ENCODE measurements at regions not wholly inside any gene's neighbourhood (a gene's known extent, or its start where the extent isn't known, plus 50 kb on each side); places are given as distances from the start of the nearest gene placed in this dataset.

DNA sequence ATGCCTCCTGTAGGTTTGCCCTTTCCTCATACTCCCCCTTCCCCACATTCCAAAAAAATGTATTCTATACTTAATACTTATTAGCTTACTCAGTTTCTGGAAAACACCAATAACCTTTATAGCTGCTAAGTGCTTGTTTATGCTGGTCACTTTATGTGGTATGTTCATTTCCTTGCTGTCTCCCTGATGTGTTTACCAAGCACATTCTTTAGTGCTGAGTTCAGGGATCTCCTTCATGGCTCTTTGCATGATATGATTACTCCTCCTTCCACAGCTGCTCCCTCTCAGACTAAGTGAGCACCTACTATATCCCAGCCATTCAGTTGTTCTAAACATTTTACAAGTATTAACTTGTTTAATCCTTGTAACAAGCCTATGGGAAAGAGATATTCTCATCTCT is 698.3 kb upstream of the FANCL start:
- TF ChIP-seq, protein P1, sequence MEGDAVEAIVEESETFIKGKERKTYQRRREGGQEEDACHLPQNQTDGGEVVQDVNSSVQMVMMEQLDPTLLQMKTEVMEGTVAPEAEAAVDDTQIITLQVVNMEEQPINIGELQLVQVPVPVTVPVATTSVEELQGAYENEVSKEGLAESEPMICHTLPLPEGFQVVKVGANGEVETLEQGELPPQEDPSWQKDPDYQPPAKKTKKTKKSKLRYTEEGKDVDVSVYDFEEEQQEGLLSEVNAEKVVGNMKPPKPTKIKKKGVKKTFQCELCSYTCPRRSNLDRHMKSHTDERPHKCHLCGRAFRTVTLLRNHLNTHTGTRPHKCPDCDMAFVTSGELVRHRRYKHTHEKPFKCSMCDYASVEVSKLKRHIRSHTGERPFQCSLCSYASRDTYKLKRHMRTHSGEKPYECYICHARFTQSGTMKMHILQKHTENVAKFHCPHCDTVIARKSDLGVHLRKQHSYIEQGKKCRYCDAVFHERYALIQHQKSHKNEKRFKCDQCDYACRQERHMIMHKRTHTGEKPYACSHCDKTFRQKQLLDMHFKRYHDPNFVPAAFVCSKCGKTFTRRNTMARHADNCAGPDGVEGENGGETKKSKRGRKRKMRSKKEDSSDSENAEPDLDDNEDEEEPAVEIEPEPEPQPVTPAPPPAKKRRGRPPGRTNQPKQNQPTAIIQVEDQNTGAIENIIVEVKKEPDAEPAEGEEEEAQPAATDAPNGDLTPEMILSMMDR (IDR thresholded peaks at IDR 0.05; ENCODE audit: low read length), result no peak
- TF ChIP-seq EZH2 (IDR thresholded peaks at IDR 0.05; ENCODE audit: borderline replicate concordance, low read length), result no peak

All from OCI-LY1 (cell line).